ENCODE measurements at regions not wholly inside any gene's neighbourhood (a gene's known extent, or its start where the extent isn't known, plus 50 kb on each side); places are given as distances from the start of the nearest gene placed in this dataset.

- TF ChIP-seq CTCF (IDR thresholded peaks at IDR 0.05) (no peak), POLR2A (IDR thresholded peaks at IDR 0.05) (no peak)
Observed at GRCh38 chr3:81164806-81165205, 596.6 kb downstream of the GBE1 start.

Measured in esophagus squamous epithelium (tissue), 4 donors.